NCI-H2171 treated with DMSO at 0.1 percent for 48 hours (cell line): ENCODE measurements at regions not wholly inside any gene's neighbourhood (a gene's known extent, or its start where the extent isn't known, plus 50 kb on each side); places are given as distances from the start of the nearest gene placed in this dataset.
"Not testable (repeated sequence)": the region's sequence is repeated elsewhere in the genome, so short reads cannot be mapped to it uniquely, and the experiment has no call there.

Source experiments
- DNase-seq: peaks from one replicate; lab custom pipeline; 2025; lab: John Stamatoyannopoulos, UW

DNA sequence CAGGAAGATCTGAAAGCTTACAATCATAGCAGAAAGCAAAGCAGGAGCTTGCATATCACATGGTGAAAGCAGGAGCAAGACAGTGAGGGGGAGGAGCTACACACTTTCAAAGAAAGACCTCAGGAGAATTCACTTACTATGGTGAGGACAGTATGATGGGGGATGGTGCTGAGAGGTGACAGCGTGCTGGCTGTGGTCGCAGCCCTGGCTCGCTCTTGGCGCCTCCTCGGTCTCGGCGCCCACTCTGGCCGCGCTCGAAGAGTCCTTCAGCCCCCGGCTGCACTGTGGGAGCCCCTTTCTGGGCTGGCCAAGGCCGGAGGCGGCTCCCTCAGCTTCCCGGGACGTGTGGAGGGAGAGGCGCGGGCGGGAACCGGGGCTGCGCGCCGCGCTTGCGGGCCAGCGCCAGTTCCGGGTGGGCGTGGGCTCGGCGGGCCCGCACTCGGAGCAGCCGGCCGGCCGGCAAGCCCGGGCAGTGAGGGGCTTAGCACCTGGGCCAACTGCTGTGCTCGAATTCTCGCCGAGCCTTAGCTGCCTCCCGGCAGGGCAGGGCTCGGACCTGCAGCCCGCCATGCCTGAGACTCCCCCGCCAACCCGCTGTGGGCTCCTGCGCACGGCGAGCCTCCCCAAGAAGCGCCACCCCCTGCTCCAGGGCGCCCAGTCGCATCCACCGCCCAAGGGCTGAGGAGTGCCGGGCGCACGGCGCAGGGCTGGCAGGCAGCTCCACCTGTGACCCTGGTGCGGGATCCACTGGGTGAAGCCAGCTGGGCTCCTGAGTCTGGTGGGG lies 131.9 kb upstream of the SPATS2L start:
- DNase-seq, result no peak

DNA sequence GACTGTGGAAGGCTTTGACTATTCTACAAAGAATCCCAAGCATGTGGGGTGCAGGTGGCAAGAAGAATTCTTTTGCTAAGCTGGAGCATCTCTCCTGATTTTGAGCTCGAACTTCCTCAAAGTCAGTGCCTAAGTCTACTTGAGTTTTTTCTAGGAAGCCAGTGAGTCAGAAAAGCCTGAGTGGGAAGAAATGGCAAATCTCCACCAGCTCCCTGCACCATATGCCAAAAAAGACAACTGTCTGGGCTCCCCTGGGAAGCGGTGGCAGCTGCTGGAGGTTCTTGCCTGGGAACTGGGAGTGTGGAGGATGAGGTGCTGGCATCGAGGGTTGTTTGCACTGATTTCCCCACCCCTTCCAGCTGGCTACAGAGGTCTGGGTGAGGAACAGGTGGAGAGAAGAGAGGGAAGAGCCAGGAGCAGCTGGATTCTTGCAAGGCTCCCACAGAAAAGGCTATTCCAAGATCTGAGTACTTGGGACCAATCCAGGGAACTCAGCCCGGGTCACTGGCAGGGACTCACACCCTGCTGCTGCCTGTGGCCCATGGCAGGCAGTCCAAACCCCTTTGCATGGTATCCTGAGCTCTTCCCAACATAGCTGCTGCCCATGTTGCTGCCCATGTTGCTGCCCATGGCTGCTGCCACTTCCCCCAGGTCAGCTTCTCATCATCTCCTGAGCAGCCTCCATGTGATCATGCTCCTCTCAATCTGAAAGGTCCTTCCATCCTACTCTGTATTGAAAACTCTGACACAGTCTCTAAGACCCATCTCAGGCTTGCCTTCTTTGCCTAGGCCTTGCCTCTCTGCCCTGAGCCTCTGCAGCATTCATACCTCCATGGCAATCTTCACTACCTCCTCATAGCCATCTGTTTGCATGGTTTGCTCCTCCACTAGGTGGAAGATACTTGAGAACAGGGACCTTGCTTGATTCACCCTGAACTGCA lies 128.3 kb upstream of the SPATS2L start:
- peak; percentile 99 for DNase-seq

DNA sequence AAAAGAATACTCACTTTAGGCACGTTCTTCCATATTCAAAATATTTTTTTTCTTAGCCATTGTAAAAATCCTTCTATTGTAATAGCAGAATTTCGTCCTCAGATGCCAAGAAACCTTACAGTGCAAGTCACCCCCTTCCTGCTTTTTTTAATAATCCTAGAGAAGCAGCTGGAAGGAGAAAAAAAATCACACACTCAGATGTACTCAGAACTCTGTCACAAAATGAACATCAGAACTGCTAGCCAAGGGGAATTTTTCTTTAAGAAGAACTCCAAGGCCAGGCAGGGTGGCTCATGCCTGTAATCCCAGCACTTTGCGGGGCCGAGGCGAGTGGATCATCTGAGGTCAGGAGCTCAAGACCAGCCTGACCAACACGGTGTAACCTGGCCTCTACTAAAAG lies 127.3 kb upstream of the SPATS2L start:
- DNase-seq, result peak; percentile 18

DNA sequence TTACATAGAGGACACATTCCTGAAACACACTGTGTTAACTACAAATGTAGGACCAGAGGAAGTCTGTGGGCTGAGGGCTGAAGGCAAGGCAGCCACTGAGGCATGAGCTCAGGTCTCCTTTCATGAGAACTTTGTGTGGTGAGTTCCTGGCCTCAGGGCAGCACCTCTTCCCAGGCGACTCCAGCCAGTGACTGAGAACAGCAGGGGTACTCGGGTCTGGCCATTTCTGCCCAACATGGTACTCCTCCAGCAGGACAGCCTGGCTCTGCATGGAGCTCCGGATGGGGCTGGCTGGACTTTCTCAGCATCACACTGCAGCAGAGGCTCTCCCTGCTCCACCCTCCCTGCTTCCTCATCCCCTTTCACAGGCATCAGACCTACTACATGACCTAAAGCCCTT lies 125.5 kb upstream of the SPATS2L start:
- no peak for DNase-seq

DNA sequence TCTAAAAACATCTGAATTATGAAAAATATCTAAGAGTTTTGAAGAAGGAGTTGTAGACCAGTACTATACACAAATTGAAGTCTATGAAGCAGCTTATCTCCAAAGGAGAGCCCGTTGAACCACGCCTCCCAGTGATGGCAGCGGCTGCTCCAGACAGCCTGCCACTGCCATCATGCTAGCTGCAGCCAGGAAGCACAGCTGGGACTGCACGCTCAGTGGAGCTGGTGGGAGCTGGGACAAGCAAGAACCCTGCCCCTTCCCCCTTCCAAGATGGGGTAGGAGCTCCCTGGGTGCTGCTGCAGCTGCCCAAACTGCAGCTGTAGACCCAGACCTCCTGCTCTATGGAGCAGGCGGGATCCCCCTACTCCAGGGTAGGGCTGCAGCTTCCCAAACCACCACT lies 124.7 kb upstream of the SPATS2L start:
- DNase-seq, result no peak

DNA sequence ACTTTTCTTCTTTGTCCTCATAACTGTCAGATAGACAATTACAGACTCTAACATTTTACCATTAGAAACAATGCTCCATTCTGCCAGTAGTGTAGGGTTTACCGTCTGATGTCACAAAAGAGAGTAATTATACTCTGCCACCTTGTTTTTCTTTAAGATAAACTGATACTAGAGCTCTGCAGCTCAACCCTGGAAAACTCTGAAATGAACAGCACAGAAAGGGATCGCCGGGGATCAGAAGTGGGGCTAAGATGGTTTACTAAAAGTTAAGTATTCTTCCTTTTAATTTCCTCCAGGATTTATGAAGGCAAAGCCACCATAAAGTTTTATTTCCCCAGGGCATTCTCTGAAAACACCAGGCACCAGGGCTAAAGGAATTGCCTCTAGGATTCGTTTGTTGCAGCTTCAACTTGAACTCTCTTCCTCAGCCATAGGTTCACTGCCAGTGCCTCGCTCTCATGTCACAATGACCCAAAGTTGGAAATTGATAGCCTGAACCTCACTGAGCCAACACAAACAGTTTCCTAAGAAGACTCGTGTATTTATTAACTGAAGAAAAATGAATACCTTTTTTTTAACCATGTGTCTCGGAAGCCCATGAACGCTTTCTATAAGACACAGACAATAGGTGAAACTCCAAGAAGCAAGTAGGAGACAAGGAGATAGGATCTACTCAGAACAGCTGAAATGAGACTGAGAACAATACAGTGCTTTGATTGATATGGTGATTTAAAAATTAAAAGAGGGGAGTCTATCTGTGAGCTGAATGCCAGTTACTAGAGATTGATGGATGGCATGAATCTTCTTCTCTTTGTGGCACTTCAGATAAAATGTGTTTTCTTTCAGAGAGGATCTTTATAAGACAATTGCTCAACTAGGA lies 121.5 kb upstream of the SPATS2L start:
- DNase-seq, result peak; percentile 37

DNA sequence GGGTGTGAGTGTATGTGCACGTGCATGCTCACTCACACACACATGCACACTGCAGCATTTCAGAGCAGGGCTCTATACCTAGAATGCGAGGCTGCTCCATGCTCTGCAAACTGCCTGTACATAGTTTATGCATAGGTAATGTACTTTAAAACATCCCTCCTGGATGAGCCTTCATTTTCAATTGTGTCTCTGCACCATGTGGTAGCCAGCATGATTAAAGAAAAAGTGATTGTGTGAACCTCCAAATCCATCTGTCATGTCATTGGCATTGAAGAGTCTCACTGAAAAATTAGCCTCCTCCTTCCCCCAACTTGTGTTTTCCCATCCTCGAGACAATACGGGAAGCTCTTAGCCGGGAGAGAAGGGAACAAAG lies 120.9 kb upstream of the SPATS2L start:
- peak; percentile 61 for DNase-seq

DNA sequence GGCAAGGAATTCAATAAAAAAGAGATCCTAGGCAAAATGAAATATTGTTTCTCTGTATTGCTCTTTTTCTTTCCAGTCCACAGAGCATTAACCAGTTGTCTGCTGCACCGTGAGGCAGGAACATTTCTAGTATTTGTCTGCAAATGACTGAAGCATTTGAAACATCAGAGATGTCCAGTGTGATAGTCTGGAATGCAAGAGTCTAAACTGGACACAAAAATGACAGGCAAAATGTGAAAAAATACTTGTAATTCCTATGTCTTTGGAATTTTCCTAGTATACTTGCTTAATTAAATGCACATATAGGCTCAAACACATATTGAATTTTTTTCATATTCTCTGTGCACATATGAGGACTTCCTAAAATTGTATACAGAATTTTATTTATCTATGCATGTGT lies 120.5 kb upstream of the SPATS2L start:
- DNase-seq, result no peak

DNA sequence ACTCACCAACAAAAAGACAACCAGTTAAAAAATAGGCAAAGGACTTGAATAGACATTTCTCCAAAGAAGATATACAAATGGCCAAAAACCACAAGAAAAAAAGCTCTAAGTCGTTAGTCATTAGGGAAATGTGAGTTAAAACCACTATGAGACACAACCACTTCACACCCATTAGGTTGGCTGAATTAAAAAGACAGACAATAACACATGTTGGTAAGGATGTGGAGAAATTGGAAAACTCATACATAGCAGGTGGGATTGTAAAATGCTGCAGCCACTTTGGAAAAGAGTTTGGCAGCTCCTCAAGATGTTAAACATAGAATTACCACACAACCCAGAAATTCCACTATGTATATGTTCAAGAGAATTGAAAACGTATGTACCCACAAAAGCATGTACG lies 117.6 kb upstream of the SPATS2L start:
- no peak for DNase-seq

DNA sequence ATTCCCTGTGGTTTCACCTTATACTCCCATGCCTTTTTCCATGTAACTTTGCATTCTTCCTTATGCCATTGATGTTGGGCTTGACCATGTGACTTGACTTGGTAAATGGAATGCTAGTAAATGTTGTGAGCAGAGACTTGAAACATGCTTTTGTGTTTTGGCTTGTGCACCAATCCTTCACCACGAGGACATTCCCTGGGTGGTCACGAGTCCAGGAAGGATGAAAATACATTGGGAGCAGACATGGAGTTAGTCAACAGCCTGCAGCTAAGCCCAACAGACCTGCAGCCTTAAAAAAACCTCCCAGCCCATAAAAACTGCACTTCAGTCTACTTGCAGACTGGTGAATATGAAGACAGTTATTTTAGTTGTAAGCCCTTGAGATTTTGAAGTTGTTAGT lies 116.5 kb upstream of the SPATS2L start:
- no peak for DNase-seq

DNA sequence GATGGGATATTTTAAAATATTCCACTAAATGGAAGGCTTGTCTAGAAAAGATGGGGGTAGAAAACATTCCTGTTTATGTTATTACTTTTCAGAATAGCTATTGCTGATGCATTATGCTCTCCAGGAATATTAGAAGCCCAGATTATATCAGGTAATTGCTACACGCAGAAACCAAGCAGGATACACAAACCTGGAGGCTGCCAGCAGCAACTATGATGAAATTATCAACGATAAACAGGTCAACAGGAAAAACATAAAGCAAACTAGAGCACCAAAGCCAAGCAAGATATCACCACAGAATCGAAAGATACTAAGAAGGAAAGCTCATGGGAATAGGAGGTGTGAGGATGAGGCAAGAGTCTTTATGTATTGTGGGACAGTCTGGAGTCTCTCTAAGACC lies 113.2 kb upstream of the SPATS2L start:
- DNase-seq, result no peak

DNA sequence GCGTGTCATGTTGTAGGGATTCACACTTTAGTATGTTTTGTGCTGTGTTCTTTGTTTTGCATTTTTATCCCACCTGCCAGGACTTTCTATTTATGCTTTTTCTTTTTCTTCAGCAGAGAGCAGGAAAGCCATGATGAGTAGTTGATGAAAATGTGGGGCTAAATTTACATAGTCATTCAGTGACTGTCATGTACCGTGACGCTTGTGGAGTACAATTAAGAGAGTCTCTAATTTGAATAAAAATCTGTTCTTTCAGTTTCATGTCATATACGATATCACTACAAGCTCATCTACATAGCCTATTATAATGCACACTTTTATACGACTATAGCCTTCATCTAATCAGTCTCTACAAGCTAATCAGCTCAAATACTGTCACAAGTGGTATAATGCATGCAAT lies 112.7 kb upstream of the SPATS2L start:
- DNase-seq, result no peak

DNA sequence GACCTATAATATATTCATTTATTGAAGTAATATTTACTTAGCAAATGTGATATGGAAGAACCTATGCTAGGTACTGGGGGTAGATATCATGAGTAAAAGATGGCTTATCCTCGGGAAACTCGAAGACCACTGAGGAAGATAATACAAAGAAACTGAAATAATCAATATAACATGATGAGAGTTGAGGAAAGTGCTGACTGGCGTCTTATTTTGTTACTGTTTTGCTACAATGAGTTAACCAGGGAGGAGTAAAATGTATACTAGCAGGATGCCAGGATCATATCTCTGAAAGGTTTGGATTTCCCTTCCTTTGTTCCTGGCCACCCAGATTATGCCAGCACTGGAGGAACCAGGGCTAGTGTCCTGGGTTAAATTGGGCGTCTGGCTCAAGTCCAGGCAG lies 111.7 kb upstream of the SPATS2L start:
- no peak for DNase-seq

DNA sequence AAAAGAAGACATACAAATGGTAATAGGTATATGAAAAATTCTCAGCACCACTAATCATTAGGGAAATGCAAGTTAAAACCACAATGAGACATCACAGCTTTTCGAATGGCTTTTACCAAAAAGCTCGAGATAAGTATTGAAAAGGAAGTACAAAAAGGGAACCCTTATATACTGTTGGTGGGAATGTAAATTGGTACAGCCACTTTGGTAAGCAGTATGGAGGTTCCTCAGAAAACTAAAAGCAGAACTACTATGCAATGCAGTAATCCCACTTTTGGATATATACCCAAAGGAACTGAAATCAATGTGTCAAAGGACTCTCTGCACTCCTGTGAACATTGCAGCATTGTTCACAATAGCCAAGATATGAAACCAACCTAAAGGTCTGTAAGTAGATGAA lies 107.5 kb upstream of the SPATS2L start:
- DNase-seq, result no peak

DNA sequence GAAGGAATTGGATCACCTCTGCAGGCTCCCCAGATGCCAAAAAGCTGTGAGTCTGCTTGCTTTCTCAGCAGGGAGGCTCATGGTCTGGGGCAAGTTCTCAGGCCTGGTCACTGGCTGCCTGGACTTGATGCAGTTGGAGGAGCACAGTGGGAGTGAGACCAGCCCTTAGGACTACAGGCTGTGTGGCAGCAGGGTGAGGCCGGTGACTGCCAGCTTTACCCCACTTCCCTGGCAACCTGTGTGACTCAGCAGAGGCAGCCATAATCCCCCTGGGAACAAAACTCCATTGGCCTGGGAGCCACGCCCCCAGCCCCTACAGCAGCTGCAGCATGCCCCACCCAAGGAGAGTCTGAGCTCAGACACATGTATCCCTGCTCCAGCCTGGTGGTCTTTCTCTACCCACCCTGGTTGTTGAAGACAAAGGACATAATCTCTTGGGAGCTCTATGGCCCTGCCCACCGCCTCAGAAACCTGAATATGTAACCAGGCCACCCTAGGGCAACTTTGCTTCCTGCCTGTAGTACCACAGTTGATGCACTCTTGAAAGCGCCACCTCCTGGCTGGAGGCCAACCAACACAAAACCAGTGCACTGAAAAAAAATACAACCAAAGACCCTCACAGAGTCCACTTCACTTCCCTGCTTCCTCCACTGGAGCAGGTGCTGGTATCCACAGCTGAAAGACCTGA lies 106.8 kb upstream of the SPATS2L start:
- peak; percentile 53 for DNase-seq

DNA sequence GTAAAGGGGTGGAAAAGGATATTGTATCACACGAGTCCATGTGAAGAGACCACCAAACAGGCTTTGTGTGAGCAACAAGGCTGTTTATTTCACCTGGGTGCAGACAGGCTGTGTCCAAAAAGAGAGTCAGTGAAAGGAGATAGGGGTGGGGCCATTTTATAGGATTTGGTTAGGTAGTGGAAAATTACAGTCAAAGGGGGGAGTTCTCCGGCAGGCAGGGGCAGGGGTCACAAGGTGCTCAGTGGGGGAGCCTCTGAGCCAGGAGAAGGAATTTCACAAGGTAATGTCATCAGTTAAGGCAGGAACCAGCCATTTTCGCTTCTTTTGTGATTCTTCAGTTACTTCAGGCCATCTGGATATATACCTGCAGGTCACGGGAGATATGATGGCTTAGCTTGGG lies 104.7 kb upstream of the SPATS2L start:
- DNase-seq, result not testable (repeated sequence)

DNA sequence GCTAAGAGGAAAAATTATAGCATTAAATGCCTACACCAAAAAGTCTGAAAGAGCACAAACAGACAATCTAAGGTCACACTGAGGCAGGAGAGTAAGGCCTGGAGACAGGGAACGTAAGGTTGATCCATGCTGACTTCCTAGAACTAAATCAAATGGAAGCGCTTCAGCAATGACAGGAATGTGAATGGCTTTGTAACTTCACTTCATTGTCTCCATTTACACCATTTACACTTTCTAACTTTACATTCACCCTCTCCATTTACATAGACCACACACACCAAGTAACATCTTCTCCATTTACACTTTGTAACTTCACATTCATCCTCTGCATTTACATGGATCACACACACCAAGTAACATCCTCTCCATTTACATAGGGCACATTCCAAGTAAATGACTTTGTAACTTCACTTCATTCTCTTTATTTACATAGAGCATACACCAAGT lies 103.1 kb upstream of the SPATS2L start:
- no peak for DNase-seq

DNA sequence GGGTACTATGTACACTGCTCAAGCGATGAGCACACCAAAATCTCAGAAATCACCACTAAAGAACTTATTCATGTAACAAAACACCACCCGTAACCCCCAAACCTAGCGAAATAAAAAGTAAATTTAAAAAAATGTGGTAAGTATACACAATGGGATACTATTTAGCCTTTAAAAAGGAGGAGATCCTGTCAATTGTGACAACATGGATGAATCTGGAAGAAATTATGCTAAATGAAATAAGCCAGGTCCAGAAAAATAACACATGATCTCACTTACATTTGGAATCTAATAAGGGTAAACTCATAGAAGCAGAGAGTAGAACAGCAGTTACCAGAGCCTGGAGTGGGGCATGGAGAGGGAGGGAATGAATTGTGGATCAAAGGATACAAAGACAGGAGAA lies 98.5 kb upstream of the SPATS2L start:
- no peak for DNase-seq

DNA sequence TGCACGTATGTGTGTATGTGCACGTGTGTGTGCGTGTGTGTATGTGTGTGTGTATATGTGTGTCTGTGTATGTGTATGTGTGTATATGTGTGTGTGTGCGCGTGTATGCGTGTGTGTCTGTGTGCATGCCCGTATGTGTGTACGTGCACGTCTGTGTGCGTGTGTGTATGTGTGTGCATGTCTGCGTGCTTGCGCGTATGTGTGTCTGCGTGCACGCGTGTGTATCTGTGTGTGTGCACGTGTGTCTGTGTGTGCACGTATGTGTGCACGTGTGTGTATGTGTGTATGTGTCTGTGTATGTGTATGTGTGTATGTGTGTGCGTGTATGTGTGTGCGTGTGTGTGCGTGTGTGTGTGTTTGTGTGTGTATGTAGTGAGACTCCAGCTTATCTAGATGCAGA lies 97.5 kb upstream of the SPATS2L start:
- DNase-seq, result no peak

DNA sequence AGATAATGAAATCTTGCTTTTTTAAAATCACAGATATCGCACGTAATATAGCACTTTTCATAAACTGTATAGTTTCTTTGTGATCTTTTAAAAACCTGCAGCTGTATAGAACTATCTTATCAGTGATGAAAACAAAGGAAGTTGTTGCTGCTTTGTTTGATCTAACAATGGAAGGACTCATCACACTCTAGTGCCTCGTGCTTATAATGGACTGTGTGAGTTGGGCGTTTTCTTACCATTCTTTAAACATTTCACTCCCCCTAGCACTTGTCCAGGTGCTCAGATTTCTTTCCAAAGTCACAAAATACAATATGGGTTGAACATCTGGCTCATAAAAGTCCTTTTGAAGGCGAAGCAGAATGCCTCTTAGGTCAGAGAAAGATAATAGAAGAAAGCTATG lies 94.8 kb upstream of the SPATS2L start:
- peak; percentile 49 for DNase-seq

DNA sequence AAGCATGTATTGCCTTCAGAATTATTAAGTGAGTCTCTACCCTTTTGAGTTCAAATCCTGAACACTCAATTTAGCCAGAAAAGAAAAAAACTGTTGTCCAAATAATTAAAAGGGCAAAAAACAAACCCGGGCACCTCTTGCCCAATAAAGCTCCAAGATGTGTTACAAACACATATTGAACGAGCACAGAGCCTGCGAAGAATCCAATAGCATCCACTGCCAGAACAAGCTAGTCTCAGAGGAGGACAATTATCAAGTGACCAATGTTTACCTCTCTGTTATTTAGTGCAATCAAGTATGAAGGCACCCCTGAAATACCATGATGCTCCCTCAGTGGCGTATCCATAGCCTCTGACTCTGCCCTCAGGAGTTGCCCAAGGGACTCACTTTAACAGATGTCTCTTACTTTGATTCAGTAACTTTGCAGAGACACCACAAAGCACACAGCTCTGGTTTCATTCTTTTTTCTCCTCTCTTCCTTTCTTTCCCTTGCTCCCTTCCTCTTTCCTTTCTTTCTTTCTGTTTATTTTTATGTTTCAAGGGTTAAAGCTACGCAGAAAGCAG lies 93.5 kb upstream of the SPATS2L start:
- peak; percentile 90 for DNase-seq
